ENCODE measurements at regions not wholly inside any gene's neighbourhood (a gene's known extent, or its start where the extent isn't known, plus 50 kb on each side); places are given as distances from the start of the nearest gene placed in this dataset.
"Not testable (repeated sequence)": the region's sequence is repeated elsewhere in the genome, so short reads cannot be mapped to it uniquely, and the experiment has no call there.

GRCh38 chr3:22401499-22401898, 650.5 kb upstream of the ZNF385D start:
- no peak for FAIRE-seq

- no peak for FAIRE-seq
These were observed 663.2 kb upstream of the ZNF385D start for GRCh38 chr3:22414239-22414638.

DNA sequence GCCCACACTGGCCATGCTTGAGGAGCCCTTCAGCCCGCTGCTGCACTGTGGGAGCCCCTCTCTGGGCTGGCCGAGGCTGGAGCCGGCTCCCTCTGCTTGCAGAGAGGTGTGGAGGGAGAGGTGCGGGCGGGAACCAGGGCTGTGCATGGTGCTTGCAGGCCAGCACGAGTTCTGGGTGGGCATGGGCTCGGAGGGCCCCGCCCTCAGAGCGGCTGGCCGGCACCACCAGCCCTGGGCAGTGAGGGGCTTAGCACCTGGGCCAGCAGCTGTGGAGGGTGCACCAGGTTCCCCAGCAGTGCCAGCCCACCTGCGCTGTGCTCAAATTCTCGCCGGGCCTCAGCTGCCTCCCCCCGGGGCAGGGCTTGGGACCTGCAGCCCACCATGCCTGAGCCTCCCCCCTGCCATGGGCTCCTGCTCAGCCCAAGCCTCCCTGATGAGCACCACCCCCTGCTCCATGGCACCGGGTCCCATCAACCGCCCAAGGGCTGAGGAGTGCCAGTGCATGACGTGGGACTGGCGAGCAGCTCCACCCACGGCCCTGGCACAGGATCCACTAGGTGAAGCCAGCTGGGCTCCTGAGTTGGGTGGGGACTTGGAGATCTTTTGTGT, 665.9 kb upstream of the ZNF385D start:
- FAIRE-seq, result not testable (repeated sequence)

DNA sequence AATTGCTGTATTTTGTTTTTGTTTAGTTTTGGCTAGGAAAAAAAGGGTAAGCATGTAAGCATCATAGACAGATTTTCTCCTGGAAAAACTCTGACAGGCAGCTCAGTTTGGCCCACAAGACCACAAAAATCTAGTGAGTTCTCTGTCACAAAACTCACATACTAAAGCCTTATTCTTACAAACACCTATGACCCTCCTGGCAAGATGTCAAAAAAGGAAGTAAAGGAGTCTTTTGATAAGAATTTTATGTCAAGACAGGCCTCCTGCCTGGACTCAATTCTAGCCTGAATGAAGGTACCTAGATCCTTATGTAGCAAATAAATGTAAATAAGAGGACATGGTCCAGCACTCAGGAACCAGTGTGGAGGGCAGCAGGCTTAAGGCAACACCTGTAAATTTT, 668.3 kb upstream of the ZNF385D start:
- no peak for FAIRE-seq

GRCh38 chr3:22421589-22421988, 670.6 kb upstream of the ZNF385D start:
- no peak for FAIRE-seq

- no peak for FAIRE-seq
These were observed 680.3 kb upstream of the ZNF385D start for GRCh38 chr3:22431334-22431733.

- no peak for FAIRE-seq
These were observed 688.6 kb upstream of the ZNF385D start for GRCh38 chr3:22439626-22440025.

- FAIRE-seq, result no peak
These were observed 690.7 kb upstream of the ZNF385D start for GRCh38 chr3:22441711-22442110.

DNA sequence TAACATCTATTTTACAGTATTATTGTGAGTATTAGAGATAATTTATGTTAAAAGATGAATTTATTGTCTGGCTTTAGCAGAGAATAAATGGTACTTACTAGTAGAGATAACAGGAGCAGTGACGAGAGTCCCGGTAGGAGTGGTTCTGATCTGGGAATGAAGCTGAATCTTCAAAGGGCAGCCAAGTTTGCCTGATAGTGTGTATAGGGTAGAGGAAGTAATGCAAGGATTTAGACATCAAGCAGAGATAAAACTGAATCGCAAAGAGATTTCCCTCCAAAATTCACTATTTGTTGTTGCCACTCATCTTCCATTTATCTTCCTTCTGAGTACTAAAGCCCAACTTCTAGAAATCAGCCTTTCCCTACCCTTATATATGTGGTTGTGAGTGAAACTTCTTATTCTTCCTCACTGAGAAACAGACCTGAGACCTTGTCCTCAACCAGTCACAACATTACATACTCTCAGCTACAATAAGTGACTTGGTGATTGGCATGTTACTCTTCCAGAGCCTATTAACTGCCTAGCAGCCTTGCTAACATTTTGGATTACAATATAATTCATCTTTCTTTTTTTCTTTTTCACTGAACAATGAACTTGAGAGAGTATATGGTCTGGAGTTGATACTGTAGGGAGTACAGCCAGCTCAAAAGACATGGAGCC, 692.7 kb upstream of the ZNF385D start:
- FAIRE-seq, result no peak

DNA sequence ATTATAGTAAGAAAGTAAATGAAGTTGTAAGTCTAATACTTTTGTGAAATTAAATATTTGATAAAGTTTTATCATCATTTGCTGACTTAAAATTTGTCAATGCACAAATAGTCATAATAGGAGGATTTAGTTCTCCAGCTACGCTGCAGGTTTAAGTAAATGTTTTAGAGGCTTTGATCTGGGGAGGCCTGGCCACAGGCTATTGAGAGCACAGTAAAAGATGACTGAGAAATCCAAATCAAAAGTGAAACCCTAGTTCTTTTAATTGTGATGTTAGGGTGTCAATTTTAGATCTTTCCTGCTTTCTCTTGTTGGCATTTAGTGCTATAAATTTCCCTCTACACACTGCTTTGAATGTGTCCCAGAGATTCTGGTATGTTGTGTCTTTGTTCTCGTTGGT, 694.3 kb upstream of the ZNF385D start:
- FAIRE-seq, result not testable (repeated sequence)

- no peak for FAIRE-seq
These were observed 699.9 kb upstream of the ZNF385D start for GRCh38 chr3:22450786-22451400.

GRCh38 chr3:22451501-22451900, 700.5 kb upstream of the ZNF385D start:
- FAIRE-seq, result no peak

- no peak for FAIRE-seq
These were observed 703.0 kb upstream of the ZNF385D start for GRCh38 chr3:22453906-22454535.

DNA sequence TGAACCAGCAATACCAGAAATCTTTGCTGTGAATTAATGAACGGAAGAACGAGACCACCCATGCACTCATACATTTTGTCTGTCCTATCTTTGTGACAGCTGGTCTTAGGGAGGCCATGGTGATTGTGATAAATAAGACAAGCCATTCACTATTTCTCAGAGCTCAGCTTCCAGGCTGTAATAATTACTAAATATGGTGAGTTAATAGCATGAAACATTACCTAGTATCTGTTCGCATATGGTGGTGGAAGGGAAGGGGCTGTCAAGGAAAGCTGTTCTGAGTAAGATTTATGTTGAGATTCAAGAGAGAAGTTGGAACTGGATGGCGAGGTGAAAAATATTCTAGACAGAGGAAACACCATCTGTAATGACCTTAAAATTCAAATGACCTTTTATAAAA, 719.0 kb upstream of the ZNF385D start:
- FAIRE-seq, result no peak

- no peak for FAIRE-seq
These were observed 720.5 kb upstream of the ZNF385D start for GRCh38 chr3:22471557-22471956.

DNA sequence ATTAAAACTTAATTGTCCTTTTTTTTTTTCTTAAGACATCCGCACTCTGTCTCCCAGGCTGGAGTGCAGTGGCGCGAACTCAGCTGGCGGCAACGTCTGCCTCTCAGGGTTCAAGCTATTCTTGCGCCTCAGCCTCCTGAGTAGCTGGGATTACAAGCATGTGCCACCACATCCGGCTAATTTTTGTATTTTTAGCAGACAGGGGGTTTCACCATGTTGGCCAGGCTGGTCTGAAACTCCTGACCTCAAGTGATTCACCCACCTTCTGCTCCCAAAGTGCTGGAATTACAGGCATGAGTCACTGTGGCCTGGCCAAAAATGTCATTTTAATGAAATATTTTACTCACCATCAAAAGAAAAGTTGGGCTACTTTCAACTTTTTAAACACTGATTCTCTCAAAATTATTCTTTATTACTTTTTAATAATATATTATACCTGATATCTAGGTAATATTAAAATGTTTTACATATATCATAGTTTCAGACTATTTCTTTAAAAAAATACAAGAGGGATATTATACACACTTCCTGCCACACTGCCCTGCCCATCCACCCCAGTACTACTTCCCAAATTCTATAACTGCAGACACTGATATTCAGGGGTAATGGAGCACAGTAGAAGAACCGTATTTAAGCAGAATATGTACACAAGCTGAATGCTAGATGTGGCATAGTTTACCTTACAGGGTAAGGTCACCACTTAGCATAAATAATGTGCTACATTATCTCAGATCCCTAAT, 723.9 kb upstream of the ZNF385D start:
- no peak for FAIRE-seq

GRCh38 chr3:22475665-22476240, 724.7 kb upstream of the ZNF385D start:
- no peak for FAIRE-seq

DNA sequence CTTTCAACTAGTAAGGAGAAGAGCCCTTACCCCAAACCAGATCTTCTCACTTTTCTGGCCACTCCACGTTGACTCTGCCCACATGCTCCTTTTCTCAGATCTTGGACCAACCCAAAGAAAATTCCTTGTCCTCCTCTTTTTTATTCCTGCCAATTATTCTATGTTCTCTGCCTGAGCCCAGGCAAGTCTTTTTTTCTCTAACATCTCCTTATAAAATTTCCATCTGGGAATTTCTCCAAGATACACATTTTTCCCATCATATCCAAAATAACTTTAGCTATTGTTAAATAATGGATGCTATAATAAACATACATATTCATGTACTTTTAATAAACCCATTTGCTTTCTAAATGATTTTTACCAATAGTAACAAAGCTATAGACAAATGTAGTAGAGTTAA, 726.0 kb upstream of the ZNF385D start:
- FAIRE-seq, result no peak

DNA sequence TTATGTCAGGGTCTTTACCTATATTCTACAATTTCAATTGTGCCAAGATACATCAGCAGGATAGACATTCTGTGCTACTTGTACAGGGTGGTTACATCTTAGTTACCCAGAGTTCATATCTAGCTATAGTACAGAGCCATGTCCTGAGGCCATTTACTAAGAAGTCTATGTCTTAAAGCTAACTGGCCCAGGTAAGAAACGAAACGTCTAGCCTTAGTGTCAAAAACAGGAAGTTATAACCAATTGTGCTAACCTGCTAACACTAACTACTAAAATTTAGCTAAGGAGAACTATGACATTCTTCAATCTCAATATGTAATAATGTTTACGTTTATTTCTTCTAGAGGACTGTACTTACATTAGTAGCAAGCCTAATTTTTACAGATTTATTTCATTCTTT, 717.2 kb upstream of the UBE2E2 start:
- FAIRE-seq, result no peak

- no peak for FAIRE-seq
These were observed 712.4 kb upstream of the UBE2E2 start for GRCh38 chr3:22490747-22491146.

- FAIRE-seq, result no peak
These were observed 711.8 kb upstream of the UBE2E2 start for GRCh38 chr3:22491344-22491743.

GRCh38 chr3:22492342-22492741, 710.8 kb upstream of the UBE2E2 start:
- no peak for FAIRE-seq

DNA sequence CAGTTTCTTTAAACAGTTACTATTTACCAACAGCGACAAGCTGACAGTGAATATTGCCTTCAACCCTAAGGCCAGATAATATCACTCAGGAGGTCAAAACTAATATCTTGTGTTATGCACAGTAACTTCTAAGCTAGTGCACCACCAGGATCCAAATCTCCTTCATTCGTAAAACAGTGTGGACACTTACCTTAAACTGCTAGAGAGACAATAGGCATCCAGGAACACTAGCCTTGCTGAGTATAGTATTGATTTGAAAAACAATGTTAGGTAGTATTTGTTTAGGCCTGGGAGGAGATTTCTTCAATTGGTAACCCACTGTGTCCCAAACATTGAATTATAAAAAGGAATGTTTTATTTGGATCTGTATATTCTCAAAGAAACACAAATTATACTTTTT, 707.9 kb upstream of the UBE2E2 start:
- FAIRE-seq, result no peak
